RPMI7951 (cell line): ENCODE measurements at regions not wholly inside any gene's neighbourhood (a gene's known extent, or its start where the extent isn't known, plus 50 kb on each side); places are given as distances from the start of the nearest gene placed in this dataset.
"Not testable (repeated sequence)": the region's sequence is repeated elsewhere in the genome, so short reads cannot be mapped to it uniquely, and the experiment has no call there.

ENCODE experiments used
- DNase-seq: peaks from one replicate; pipeline ENCODE4 v3.0.0-alpha.2; 2012; ENCODE audit warnings: low read depth

GRCh38 chr3:105979961-105980360 is 111.1 kb upstream of the CBLB start:
- DNase-seq, result no peak

DNA sequence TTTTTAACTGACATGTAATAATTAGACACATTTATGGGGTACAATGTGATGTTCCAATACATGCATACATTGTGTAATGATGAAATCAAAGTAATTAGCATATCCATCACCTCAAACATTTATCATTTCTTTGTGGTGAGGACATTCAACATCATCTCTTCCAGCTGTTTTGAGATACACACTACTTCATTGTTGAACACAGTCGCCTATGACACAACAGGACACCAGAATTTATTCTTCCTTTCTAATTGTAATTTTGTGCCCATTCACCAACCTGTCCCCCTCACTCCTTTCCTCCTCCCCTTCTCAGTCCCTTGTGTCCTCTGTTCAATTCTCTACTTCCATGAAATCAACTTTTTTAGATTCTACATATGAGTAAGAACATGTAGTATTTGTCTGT is 113.4 kb upstream of the CBLB start:
- DNase-seq, result no peak

DNA sequence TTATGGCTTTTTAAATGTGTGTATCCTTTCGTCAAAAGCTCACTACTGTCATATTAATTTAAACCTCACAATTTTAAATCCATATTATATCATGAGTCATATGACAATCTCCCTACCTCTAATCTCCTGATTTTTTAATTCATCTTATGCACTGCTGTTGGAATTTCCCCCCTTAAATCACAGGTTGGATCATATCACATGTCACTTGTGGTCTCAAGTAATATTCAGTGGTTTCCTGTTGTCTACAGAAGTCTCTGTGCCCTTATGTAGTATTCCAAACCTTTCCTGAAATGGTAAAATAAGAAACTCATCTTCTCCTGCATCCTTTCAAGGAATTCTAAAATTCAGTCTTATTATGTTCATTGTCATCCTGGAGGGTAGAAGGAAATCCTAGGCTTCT is 116.0 kb upstream of the CBLB start:
- DNase-seq, result peak; percentile 50

GRCh38 chr3:105986343-105986742 is 117.5 kb upstream of the CBLB start:
- not testable (repeated sequence) for DNase-seq

GRCh38 chr3:105987809-105988208 is 119.0 kb upstream of the CBLB start:
- no peak for DNase-seq

- no peak for DNase-seq
These were observed 119.9 kb upstream of the CBLB start for GRCh38 chr3:105988540-105989212.

DNA sequence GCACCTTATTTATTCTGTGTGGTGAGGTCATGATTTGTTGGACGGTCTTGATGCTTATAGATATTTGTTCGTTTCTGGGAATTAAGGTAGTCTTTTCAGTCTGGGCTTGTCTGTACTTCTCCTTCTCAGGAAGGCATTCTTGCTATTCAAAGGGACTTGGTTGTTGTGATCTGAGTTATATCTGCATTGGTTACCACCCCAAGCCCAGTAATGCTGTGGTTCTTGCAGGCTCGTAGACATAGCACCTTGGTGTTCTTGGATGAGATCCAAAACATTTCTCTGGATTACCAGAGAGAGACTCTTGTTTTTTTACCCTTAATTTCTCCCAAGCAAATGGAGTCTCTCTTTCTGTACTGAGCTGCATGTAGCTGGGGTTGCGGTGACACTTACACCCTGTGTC is 128.0 kb upstream of the CBLB start:
- DNase-seq, result no peak

GRCh38 chr3:105997466-105997799 is 128.6 kb upstream of the CBLB start:
- no peak for DNase-seq

- DNase-seq, result peak; percentile 97
These were observed 129.2 kb upstream of the CBLB start for GRCh38 chr3:105997800-105998526.

DNA sequence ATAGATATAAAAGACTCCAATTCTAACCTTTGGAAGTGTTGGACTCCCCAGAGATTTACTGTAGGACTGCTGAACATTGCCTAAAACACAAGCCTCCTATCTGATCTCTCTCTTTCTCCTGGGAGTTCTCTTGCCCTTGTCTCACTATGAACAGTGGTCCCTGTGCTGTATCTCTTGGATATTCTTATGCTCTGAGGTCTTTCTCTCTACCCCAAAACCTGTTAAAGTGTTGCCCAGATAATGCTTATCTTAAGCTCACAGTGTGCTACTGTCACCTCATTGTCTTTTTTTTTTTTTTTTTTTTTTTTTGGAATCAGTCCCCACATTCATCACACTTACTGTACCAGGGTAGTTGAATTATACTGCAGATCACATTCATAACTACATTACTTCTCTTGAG is 131.0 kb upstream of the CBLB start:
- DNase-seq, result no peak

GRCh38 chr3:106001923-106002322 is 133.1 kb upstream of the CBLB start:
- no peak for DNase-seq

- peak; percentile 61 for DNase-seq
These were observed 135.4 kb upstream of the CBLB start for GRCh38 chr3:106004137-106004681.

GRCh38 chr3:106004826-106005225 is 136.0 kb upstream of the CBLB start:
- DNase-seq, result no peak

GRCh38 chr3:106006001-106006400 is 137.2 kb upstream of the CBLB start:
- peak; percentile 82 for DNase-seq

GRCh38 chr3:106006571-106006970 is 137.8 kb upstream of the CBLB start:
- no peak for DNase-seq

- DNase-seq, result no peak
These were observed 138.7 kb upstream of the CBLB start for GRCh38 chr3:106007512-106007911.

DNA sequence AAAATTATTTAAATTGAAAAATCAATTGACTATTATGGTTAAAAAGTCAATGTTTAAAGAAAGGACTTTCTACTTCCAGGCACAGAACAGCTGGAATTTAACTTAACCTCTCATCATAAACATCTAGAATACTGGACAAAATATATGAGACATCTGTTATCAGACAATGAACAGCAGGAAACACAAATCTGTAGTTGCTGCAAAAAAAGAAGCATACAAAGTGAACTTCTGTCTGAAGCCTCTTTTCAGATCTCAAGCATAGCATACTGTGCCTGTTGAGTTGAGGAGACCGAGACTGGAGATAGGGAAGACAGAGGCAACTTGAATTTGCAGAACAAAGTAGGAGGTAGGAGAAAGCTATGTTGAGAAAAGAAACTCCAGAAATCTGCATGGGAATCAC is 140.0 kb upstream of the CBLB start:
- DNase-seq, result no peak

DNA sequence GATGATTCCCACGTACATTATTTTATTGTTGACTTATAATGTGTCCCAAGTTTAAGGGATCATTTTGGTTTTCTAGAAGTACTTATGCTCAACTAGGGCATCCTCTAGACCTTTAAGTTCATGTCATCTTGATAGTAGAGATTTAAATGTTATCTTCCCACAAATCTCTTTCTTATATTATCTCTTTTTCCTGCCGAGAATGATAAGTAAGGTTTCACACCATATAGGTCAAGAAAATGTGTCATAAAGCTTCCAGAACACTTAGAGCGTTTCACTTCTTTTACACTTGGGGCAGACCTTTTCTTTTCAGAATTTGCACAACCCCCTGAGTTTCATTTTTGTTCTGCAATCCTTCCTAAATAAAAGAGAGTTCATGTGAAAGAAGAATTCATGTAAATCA is 142.0 kb upstream of the CBLB start:
- DNase-seq, result no peak

- DNase-seq, result peak; percentile 83
These were observed 145.2 kb upstream of the CBLB start for GRCh38 chr3:106013971-106014370.

- no peak for DNase-seq
These were observed 145.7 kb upstream of the CBLB start for GRCh38 chr3:106014518-106014917.

- no peak for DNase-seq
These were observed 146.2 kb upstream of the CBLB start for GRCh38 chr3:106014971-106015370.

GRCh38 chr3:106018102-106018501 is 149.3 kb upstream of the CBLB start:
- no peak for DNase-seq

GRCh38 chr3:106018929-106019550 is 150.2 kb upstream of the CBLB start:
- no peak for DNase-seq
